H1 (cell line): ENCODE measurements at regions not wholly inside any gene's neighbourhood (a gene's known extent, or its start where the extent isn't known, plus 50 kb on each side); places are given as distances from the start of the nearest gene placed in this dataset.

ENCODE experiments used
- CTCF ChIA-PET: fragments of 300-600 bp; sonication (Branson Sonifier 250); formaldehyde crosslinking; loops from one replicate; lab custom pipeline; 2021; ENCODE audit not compliant: partially characterized antibody; lab: Charles Lee
- POLR2A ChIA-PET: fragments of 300-600 bp; sonication (Branson Sonifier 250); formaldehyde crosslinking; loops from one replicate; lab custom pipeline; 2021; ENCODE audit warnings: inconsistent platforms; ENCODE audit not compliant: partially characterized antibody; lab: Charles Lee
- DNase-seq, 2 experiments: peaks; one replicate each; pipeline versions ENCODE4 v3.0.0 to v3.0.0-alpha.2; 2010 to 2022; ENCODE audit warnings: low spot score in 2 of 2, low read depth in 1 of 2, mixed read lengths in 1 of 2
- FAIRE-seq: peaks from 2 replicates; lab custom pipeline; 2011; peaks lifted over from hg19 to GRCh38; lab: Jason Lieb, UNC
- H2AFZ ChIP-seq: 2 replicates; pipeline ENCODE4 v1.8.1; 2012; ENCODE audit warnings: low read length, inconsistent platforms
- H2AK5ac ChIP-seq: 2 replicates; pipeline ENCODE4 v1.6.1; 2013; ENCODE audit warnings: low read depth, low read length
- H2BK120ac ChIP-seq: replicated peaks from 2 replicates; pipeline ENCODE3; 2013; ENCODE audit warnings: low read depth, low read length, inconsistent platforms
- H2BK12ac ChIP-seq: 2 replicates; pipeline ENCODE4 v1.6.1; 2013; ENCODE audit warnings: low read depth, low read length
- H2BK15ac ChIP-seq: 2 replicates; pipeline ENCODE4 v1.6.1; 2013; ENCODE audit warnings: low read length
- H2BK20ac ChIP-seq: 2 replicates; pipeline ENCODE4 v1.6.1; 2013; ENCODE audit warnings: low read length
- H2BK5ac ChIP-seq: 2 replicates; pipeline ENCODE4 v1.6.1; 2013; ENCODE audit warnings: low read depth, low read length
- H3K14ac ChIP-seq: 2 replicates; pipeline ENCODE4 v1.6.1; 2013; ENCODE audit warnings: inconsistent platforms; ENCODE audit not compliant: insufficient read length
- H3K18ac ChIP-seq: 2 replicates; pipeline ENCODE4 v1.6.1; 2013; ENCODE audit warnings: low read length; ENCODE audit errors: extremely low read depth
- H3K23ac ChIP-seq: 2 replicates; pipeline ENCODE4 v1.6.1; 2013; ENCODE audit warnings: inconsistent platforms; ENCODE audit not compliant: insufficient read length
- H3K23me2 ChIP-seq: 2 replicates; pipeline ENCODE4 v1.6.1; 2013; ENCODE audit warnings: low read depth, low read length
- H3K27ac ChIP-seq: 2 replicates; pipeline ENCODE4 v1.6.1; 2011; ENCODE audit warnings: low read depth, low read length, inconsistent platforms
- H3K27me3 ChIP-seq, 4 experiments: replicated peaks in 1 of 4; 1 replicate in 1 of 4; 2 replicates in 3 of 4; pipeline versions ENCODE4 v1.6.1 to v1.8.1; 2011 to 2013; ENCODE audit warnings: low read length in 3 of 4, mild to moderate bottlenecking in 3 of 4, inconsistent platforms in 2 of 4, mixed read lengths in 2 of 4, moderate library complexity in 1 of 4; ENCODE audit not compliant: control insufficient read depth in 3 of 4, insufficient read depth in 3 of 4; ENCODE audit errors: extremely low read depth in 1 of 4
- H3K36me3 ChIP-seq, 4 experiments: 2 replicates each; pipeline versions ENCODE4 v1.6.1 to v1.8.1; 2011 to 2013; ENCODE audit warnings: mild to moderate bottlenecking in 4 of 4, low read length in 3 of 4, moderate library complexity in 2 of 4, control low read depth in 1 of 4, inconsistent platforms in 1 of 4; ENCODE audit not compliant: insufficient read depth in 4 of 4, control insufficient read depth in 2 of 4
- H3K4ac ChIP-seq: replicated peaks from 2 replicates; pipeline ENCODE3; 2013; ENCODE audit warnings: low read length, low read depth, mixed read lengths, inconsistent platforms; ENCODE audit not compliant: insufficient read length
- H3K4me1 ChIP-seq, 4 experiments: replicated peaks in 1 of 4; 1 replicate in 1 of 4; 2 replicates in 3 of 4; pipeline versions ENCODE4 v1.6.1 to v1.8.1; 2011 to 2013; ENCODE audit warnings: low read length in 3 of 4, inconsistent platforms in 2 of 4, mixed read lengths in 1 of 4; ENCODE audit not compliant: insufficient read depth in 4 of 4, control insufficient read depth in 3 of 4
- H3K4me2 ChIP-seq, 2 experiments: 2 replicates each; pipeline versions ENCODE4 v1.6.1 to v1.8.1; 2011 to 2013; ENCODE audit warnings: low read depth in 2 of 2, low read length in 2 of 2, control low read depth in 1 of 2, inconsistent platforms in 1 of 2, mild to moderate bottlenecking in 1 of 2; ENCODE audit not compliant: insufficient read depth in 1 of 2
- H3K4me3 ChIP-seq, 4 experiments: fragments of 200-600, 300-600 bp in 1 of 4; sonication (generic), shearing (Covaris generic), sonication (Bioruptor Twin) in 1 of 4; 2 replicates each; pipeline versions ENCODE4 v1.5.1 to v1.8.1; 2011 to 2016; ENCODE audit warnings: low read length in 4 of 4, low read depth in 3 of 4, control low read depth in 2 of 4, inconsistent platforms in 2 of 4, mild to moderate bottlenecking in 2 of 4, mixed read lengths in 1 of 4, moderate library complexity in 1 of 4; ENCODE audit not compliant: insufficient read depth in 2 of 4; ENCODE audit errors: extremely low read depth in 1 of 4
- H3K56ac ChIP-seq: replicated peaks from 2 replicates; pipeline ENCODE3; 2013; ENCODE audit warnings: low read depth, mild to moderate bottlenecking, mixed read lengths, low read length, inconsistent platforms; ENCODE audit not compliant: insufficient read length
- H3K79me1 ChIP-seq: 2 replicates; pipeline ENCODE4 v1.6.1; 2013; ENCODE audit warnings: low read depth, low read length, control low read depth
- H3K79me2 ChIP-seq, 2 experiments: 2 replicates each; pipeline versions ENCODE4 v1.6.1 to v1.8.1; 2012 to 2013; ENCODE audit warnings: low read length in 2 of 2, mild to moderate bottlenecking in 2 of 2, inconsistent platforms in 1 of 2; ENCODE audit not compliant: insufficient read depth in 2 of 2, control insufficient read depth in 1 of 2
- H3K9ac ChIP-seq, 4 experiments: replicated peaks in 1 of 4; 1 replicate in 1 of 4; 2 replicates in 3 of 4; pipeline versions ENCODE4 v1.6.1 to v1.8.1; 2011 to 2013; ENCODE audit warnings: low read depth in 3 of 4, low read length in 3 of 4, control low read depth in 2 of 4, mild to moderate bottlenecking in 2 of 4, moderate library complexity in 2 of 4, inconsistent platforms in 1 of 4; ENCODE audit errors: extremely low read depth in 1 of 4
- H3K9me3 ChIP-seq, 2 experiments: 2 replicates each; pipeline versions ENCODE4 v1.6.1 to v1.8.1; 2012 to 2013; ENCODE audit warnings: mild to moderate bottlenecking in 2 of 2, moderate library complexity in 2 of 2, control low read depth in 1 of 2, inconsistent platforms in 1 of 2, low read depth in 1 of 2, low read length in 1 of 2, mixed read lengths in 1 of 2; ENCODE audit not compliant: insufficient read depth in 2 of 2
- H4K20me1 ChIP-seq, 2 experiments: replicated peaks in 1 of 2; 2 replicates each; pipeline versions ENCODE3 to v1.8.1; 2011 to 2013; ENCODE audit warnings: inconsistent platforms in 2 of 2, low read length in 2 of 2, mild to moderate bottlenecking in 1 of 2; ENCODE audit not compliant: insufficient read depth in 2 of 2, control insufficient read depth in 1 of 2
- H4K5ac ChIP-seq: 2 replicates; pipeline ENCODE4 v1.6.1; 2013; ENCODE audit warnings: low read length, low read depth, mixed read lengths, inconsistent platforms; ENCODE audit not compliant: insufficient read length
- H4K8ac ChIP-seq: 2 replicates; pipeline ENCODE4 v1.8.0; 2013; ENCODE audit warnings: mild to moderate bottlenecking, moderate library complexity, low read length, inconsistent platforms; ENCODE audit not compliant: insufficient read depth; ENCODE audit errors: extremely low read depth
- H4K91ac ChIP-seq: replicated peaks from 2 replicates; pipeline ENCODE3; 2013; ENCODE audit warnings: low read length, mixed read lengths, inconsistent platforms; ENCODE audit not compliant: insufficient read length
- NRF1 ChIP-seq: IDR thresholded peaks from 2 replicates; pipeline ENCODE4 v1.6.1; 2011; ENCODE audit warnings: mild to moderate bottlenecking, low read depth, low read length, improper control_type of control experiment
- POLR2AphosphoS5 ChIP-seq: IDR thresholded peaks from 2 replicates; pipeline ENCODE4 v1.6.1; 2011; ENCODE audit warnings: low read depth, low read length
- POU5F1 ChIP-seq: IDR thresholded peaks from 2 replicates; pipeline ENCODE4 v1.6.1; 2011; ENCODE audit warnings: low read depth, mild to moderate bottlenecking, low read length, moderate library complexity
- TAF1 ChIP-seq: IDR thresholded peaks from 2 replicates; pipeline ENCODE4 v1.6.1; 2011; ENCODE audit warnings: mild to moderate bottlenecking, low read depth, low read length
- WGBS, 2 experiments: shearing (Covaris generic) in 1 of 2; methylation state at CpG; one replicate each; pipeline versions ENCODE4 v1.1.6 to v1.1.7; 2013 to 2015; ENCODE audit warnings: low lambda C conversion rate in 2 of 2, mixed read lengths in 2 of 2, inconsistent platforms in 1 of 2, low coverage in 1 of 2, missing lambda C conversion rate in 1 of 2; ENCODE audit not compliant: insufficient replicate concordance in 2 of 2, insufficient coverage in 1 of 2, insufficient read length in 1 of 2; ENCODE audit errors: extremely low coverage in 1 of 2, missing lambda C conversion rate in 1 of 2; 5-methylcytosine and 5-hydroxymethylcytosine counted together
- TF ChIP-seq, protein P1 (sequence below): IDR thresholded peaks from 2 replicates; pipeline ENCODE4 v1.6.1; 2011; ENCODE audit warnings: low read depth, mild to moderate bottlenecking, low read length; ENCODE audit not compliant: insufficient read depth

DNA sequence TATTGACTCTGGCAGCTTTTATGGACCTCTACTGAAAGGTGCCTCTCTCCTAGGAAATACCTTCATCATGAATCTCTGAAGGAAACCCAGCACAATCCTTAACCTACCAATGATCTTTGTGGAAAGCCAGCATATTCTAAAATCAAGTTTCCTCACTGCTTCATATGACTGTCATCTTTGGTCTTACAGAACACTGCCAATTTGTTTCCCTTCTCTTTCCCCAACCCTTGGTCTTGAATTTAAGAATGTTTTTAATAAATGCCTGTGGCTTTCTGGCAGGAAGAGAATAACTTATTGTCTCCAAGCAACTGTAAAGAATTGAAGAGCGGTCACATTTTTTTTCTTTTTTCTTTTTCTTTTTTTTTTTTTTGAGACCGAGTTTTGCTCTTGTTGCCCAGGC, 427.6 kb downstream of the IPO8 start:
- Histone ChIP-seq H4K5ac (no peak overlapping the region), H2AK5ac (no peak overlapping the region), H4K20me1 (no peaks in the 10 kb centered on the region), H3K79me2 (no peaks in the 10 kb centered on the region), H3K23ac (no peak overlapping the region), H2BK12ac (no peak overlapping the region), H3K18ac (no peak overlapping the region), H3K9ac (no peak overlapping the region), H4K8ac (no peak overlapping the region), H2BK20ac (no peak overlapping the region), H3K27ac (no peak overlapping the region), H4K91ac (no peak overlapping the region), H2BK15ac (no peak overlapping the region), H3K14ac (no peak overlapping the region), H3K4ac (no peak overlapping the region), H3K27me3 (no peaks in the 10 kb centered on the region), H3K36me3 (no peaks in the 10 kb centered on the region), H2BK120ac (no peak overlapping the region), H3K56ac (no peak overlapping the region), H3K9me3 (peaks cover 12 to 15% of the 10 kb centered on the region in 2 experiments), H2AFZ (no peak overlapping the region), H3K79me1 (no peaks in the 10 kb centered on the region), H3K23me2 (no peaks in the 10 kb centered on the region), H2BK5ac (no peak overlapping the region), H3K4me2 (no peak overlapping the region), H3K4me3 (no peak overlapping the region), H3K4me1 (no peaks in the 10 kb centered on the region)
- WGBS, 2 experiments: no CpG with 5 or more reads among the region's 2 CpGs
- no peak for DNase-seq
- CTCF ChIA-PET: interaction anchor here (0.6 kb wide), 1 partner anchor 220 kb away, joined by 5 read pairs; no protein-coding TSS in a partner anchor
- FAIRE-seq: no peak
- POLR2A ChIA-PET: no interaction called here
- no peak for TF ChIP-seq NRF1
- no peak for TF ChIP-seq POU5F1
- no peak for TF ChIP-seq TAF1
- TF ChIP-seq, protein P1, sequence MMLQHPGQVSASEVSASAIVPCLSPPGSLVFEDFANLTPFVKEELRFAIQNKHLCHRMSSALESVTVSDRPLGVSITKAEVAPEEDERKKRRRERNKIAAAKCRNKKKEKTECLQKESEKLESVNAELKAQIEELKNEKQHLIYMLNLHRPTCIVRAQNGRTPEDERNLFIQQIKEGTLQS: no peak
- TF ChIP-seq POLR2AphosphoS5: no peak
